Mesenchymal stem cell (in vitro differentiated cells and primary cell): ENCODE measurements at regions not wholly inside any gene's neighbourhood (a gene's known extent, or its start where the extent isn't known, plus 50 kb on each side); places are given as distances from the start of the nearest gene placed in this dataset.

Source experiments
- DNase-seq: peaks from one replicate; pipeline ENCODE4 v3.0.0-alpha.2; 2013
- H2AFZ ChIP-seq: one replicate; pipeline ENCODE4 v1.6.1; 2013; ENCODE audit warnings: low read depth, mild to moderate bottlenecking, control low read depth, inconsistent platforms, low read length, moderate library complexity
- H2AK5ac ChIP-seq: 2 replicates; pipeline ENCODE4 v1.6.1; 2013; ENCODE audit warnings: low read length, moderate library complexity, mild to moderate bottlenecking, inconsistent platforms; ENCODE audit not compliant: severe bottlenecking
- H2BK120ac ChIP-seq: one replicate; pipeline ENCODE4 v1.6.1; 2013; ENCODE audit warnings: low read depth, mild to moderate bottlenecking, inconsistent platforms, low read length, moderate library complexity
- H2BK12ac ChIP-seq, 2 experiments: one replicate each; pipeline ENCODE4 v1.6.1; 2013; ENCODE audit warnings: inconsistent platforms in 2 of 2, low read length in 2 of 2, mild to moderate bottlenecking in 2 of 2, moderate library complexity in 2 of 2, control low read depth in 1 of 2
- H2BK15ac ChIP-seq: one replicate; pipeline ENCODE4 v1.6.1; 2013; ENCODE audit warnings: mild to moderate bottlenecking, low read depth, inconsistent platforms; ENCODE audit not compliant: poor library complexity, severe bottlenecking
- H2BK5ac ChIP-seq: 2 replicates; pipeline ENCODE4 v1.6.1; 2013; ENCODE audit warnings: low read depth, mild to moderate bottlenecking, low read length, control low read depth, inconsistent platforms; ENCODE audit not compliant: poor library complexity, severe bottlenecking
- H3K14ac ChIP-seq, 2 experiments: one replicate each; pipeline ENCODE4 v1.6.1; 2013; ENCODE audit warnings: inconsistent platforms in 2 of 2, low read length in 2 of 2, control low read depth in 1 of 2, mild to moderate bottlenecking in 1 of 2, moderate library complexity in 1 of 2
- H3K18ac ChIP-seq, 2 experiments: one replicate each; pipeline ENCODE4 v1.6.1; 2013; ENCODE audit warnings: inconsistent platforms in 2 of 2, low read length in 2 of 2, control low read depth in 1 of 2, low read depth in 1 of 2, mild to moderate bottlenecking in 1 of 2
- H3K23ac ChIP-seq, 2 experiments: one replicate each; pipeline ENCODE4 v1.6.1; 2013; ENCODE audit warnings: inconsistent platforms in 2 of 2, low read length in 2 of 2, mild to moderate bottlenecking in 2 of 2, moderate library complexity in 2 of 2, control low read depth in 1 of 2
- H3K27ac ChIP-seq: 2 replicates; pipeline ENCODE4 v1.5.1; 2013; ENCODE audit warnings: mild to moderate bottlenecking, moderate library complexity, low read length, control low read depth, inconsistent platforms; ENCODE audit not compliant: poor library complexity, severe bottlenecking
- H3K27me3 ChIP-seq, 2 experiments: 2 replicates each; pipeline versions ENCODE4 v1.6.1 to v1.7.0; 2013; ENCODE audit warnings: low read length in 2 of 2, mild to moderate bottlenecking in 2 of 2, moderate library complexity in 2 of 2, control low read depth in 1 of 2, inconsistent platforms in 1 of 2; ENCODE audit not compliant: control insufficient read depth in 1 of 2, insufficient read depth in 1 of 2
- H3K36me3 ChIP-seq, 2 experiments: 2 replicates each; pipeline versions ENCODE4 v1.6.1 to v1.7.0; 2013; ENCODE audit warnings: low read length in 2 of 2, control low read depth in 1 of 2, inconsistent platforms in 1 of 2, low read depth in 1 of 2, mild to moderate bottlenecking in 1 of 2; ENCODE audit not compliant: insufficient read depth in 2 of 2, control insufficient read depth in 1 of 2
- H3K4ac ChIP-seq, 2 experiments: one replicate each; pipeline ENCODE4 v1.6.1; 2013; ENCODE audit warnings: inconsistent platforms in 2 of 2, low read length in 2 of 2, mild to moderate bottlenecking in 2 of 2, moderate library complexity in 2 of 2, control low read depth in 1 of 2, low read depth in 1 of 2
- H3K4me1 ChIP-seq: 2 replicates; pipeline ENCODE4 v1.6.1; 2013; ENCODE audit warnings: low read depth, low read length, control low read depth; ENCODE audit not compliant: control insufficient read depth, insufficient read depth
- H3K4me2 ChIP-seq: 2 replicates; pipeline ENCODE4 v1.6.1; 2013; ENCODE audit warnings: low read length, mild to moderate bottlenecking, inconsistent platforms; ENCODE audit not compliant: poor library complexity, severe bottlenecking
- H3K4me3 ChIP-seq, 2 experiments: 2 replicates each; pipeline versions ENCODE4 v1.5.1 to v1.7.0; 2013; ENCODE audit warnings: low read length in 2 of 2, mild to moderate bottlenecking in 2 of 2, control low read depth in 1 of 2, low read depth in 1 of 2; ENCODE audit not compliant: insufficient read depth in 1 of 2
- H3K79me1 ChIP-seq: replicated peaks from 2 replicates; pipeline ENCODE4 v1.6.1; 2013; ENCODE audit warnings: mild to moderate bottlenecking, control low read depth, low read length, inconsistent platforms; ENCODE audit not compliant: poor library complexity, severe bottlenecking
- H3K9ac ChIP-seq: 2 replicates; pipeline ENCODE4 v1.7.0; 2013; ENCODE audit warnings: mild to moderate bottlenecking, low read length, moderate library complexity
- H3K9me3 ChIP-seq: 2 replicates; pipeline ENCODE4 v1.7.0; 2013; ENCODE audit warnings: mild to moderate bottlenecking, low read length; ENCODE audit not compliant: control insufficient read depth
- H4K8ac ChIP-seq: one replicate; pipeline ENCODE4 v1.6.1; 2013; ENCODE audit warnings: inconsistent platforms, mild to moderate bottlenecking, low read length, moderate library complexity
- H4K91ac ChIP-seq: one replicate; pipeline ENCODE4 v1.6.1; 2013; ENCODE audit warnings: mild to moderate bottlenecking, low read length, inconsistent platforms
- whole genome bisulfite sequencing: methylation state at CpG from one replicate; pipeline ENCODE4 v1.1.7; 2013; ENCODE audit warnings: mixed read lengths; 5-methylcytosine and 5-hydroxymethylcytosine counted together

DNA sequence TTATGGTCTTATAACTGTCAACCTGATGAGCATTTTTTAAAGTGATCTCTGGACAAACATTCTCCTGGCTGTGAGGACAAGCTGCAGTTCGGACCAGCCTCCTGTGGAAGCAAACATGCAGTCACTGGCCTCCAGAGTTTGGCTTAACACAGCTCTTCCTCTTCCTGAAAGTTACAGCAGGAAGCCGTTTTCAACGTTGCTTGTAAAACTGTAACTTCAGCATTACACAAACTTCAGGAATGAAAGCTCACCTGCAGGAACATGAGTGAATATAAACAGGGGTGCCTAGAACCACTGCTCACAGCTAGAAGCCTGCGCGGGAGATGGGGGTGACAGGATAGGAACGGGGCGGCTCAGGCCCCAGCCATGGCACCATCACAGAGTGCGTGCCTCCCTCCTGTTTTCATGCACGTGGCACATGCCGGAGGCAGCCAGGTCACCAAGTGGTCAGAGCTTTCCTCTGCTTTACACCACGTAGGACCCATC, 292.9 kb upstream of the PITRM1 start:
- no peak for DNase-seq
- Histone ChIP-seq H2AFZ (peak overlapping the region; percentile 18), H3K79me1 (peaks cover under 1% of the 10 kb centered on the region), H3K27ac (peak overlapping the region; percentile 89), H3K4me1 (peaks cover 20% of the 10 kb centered on the region), H3K4ac (peak overlapping the region; percentile 90 to 98), H3K9me3 (no peaks in the 10 kb centered on the region), H2BK120ac (peak overlapping the region; percentile 87), H4K91ac (peak overlapping the region; percentile 98), H4K8ac (peak overlapping the region; percentile 90), H3K36me3 (no peaks in the 10 kb centered on the region), H3K14ac (peak overlapping the region in 1 of 2 experiments; percentile 92), H3K4me3 (no peak overlapping the region), H2AK5ac (peak overlapping the region; percentile 96), H3K9ac (no peak overlapping the region), H3K4me2 (no peak overlapping the region), H3K23ac (peak overlapping the region in 1 of 2 experiments; percentile 89), H3K27me3 (no peaks in the 10 kb centered on the region), H2BK15ac (peak overlapping the region; percentile 93), H3K18ac (peak overlapping the region; percentile 96 to 99), H2BK5ac (peak overlapping the region; percentile 90), H2BK12ac (peak overlapping the region; percentile 33 to 100)
- 80% methylated on average over 11 of the region's 11 CpGs for WGBS

DNA sequence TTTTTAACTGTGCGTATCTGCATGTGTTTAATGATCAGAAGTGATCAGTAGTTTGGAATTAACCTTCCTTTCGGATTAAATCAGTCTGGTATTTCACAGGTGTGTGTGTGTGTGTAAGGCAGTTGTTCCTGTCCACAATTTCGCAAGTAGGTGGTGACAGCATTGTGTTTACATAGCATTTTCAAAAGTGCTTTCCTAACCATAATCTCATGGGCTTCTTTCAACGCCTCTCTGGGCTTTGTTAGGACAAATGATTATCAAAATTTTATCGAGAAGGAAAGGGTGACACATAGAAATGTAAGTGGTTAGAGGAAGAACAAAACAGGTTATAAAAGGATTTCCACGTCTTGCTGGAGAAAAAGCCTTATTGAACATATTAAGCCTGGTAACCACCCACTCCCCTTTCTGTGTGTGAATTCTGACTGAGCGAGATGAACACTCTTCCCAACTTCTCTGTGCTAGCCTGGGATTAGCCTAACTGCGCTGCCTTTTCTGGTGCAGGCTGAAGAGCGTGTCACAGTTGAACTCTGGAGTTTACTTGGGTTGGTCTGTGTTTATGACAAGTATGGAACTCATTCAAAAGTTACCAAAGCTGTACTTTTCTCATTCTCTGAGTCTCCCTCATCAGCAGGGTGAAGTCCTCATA, 292.3 kb upstream of the PITRM1 start:
- H2BK5ac ChIP-seq, result peak overlapping the region; percentile 85
- no peak overlapping the region for H3K14ac ChIP-seq
- peak; percentile 41 for DNase-seq
- H3K23ac ChIP-seq, result no peak overlapping the region
- no peak overlapping the region for H3K4ac ChIP-seq
- 85% methylated on average over 9 of the region's 9 CpGs for WGBS
- peak overlapping the region; percentile 18 for H2AFZ ChIP-seq
- H3K27ac ChIP-seq, result peak overlapping the region; percentile 89
- peak overlapping the region; percentile 95 for H2AK5ac ChIP-seq
- H3K9ac ChIP-seq, result no peak overlapping the region
- H3K79me1 ChIP-seq, result no peaks in the 10 kb centered on the region
- no peak overlapping the region for H2BK15ac ChIP-seq
- H3K9me3 ChIP-seq, result no peaks in the 10 kb centered on the region
- peak overlapping the region; percentile 87 for H2BK120ac ChIP-seq
- H3K18ac ChIP-seq, result peak overlapping the region; percentile 83 to 99
- H3K36me3 ChIP-seq, result no peaks in the 10 kb centered on the region
- peaks cover 16% of the 10 kb centered on the region for H3K4me1 ChIP-seq
- H4K8ac ChIP-seq, result peak overlapping the region; percentile 93
- no peaks in the 10 kb centered on the region for H3K27me3 ChIP-seq
- H3K4me2 ChIP-seq, result no peak overlapping the region
- peak overlapping the region; percentile 33 to 37 for H2BK12ac ChIP-seq
- peak overlapping the region; percentile 84 for H4K91ac ChIP-seq
- H3K4me3 ChIP-seq, result no peak overlapping the region

DNA sequence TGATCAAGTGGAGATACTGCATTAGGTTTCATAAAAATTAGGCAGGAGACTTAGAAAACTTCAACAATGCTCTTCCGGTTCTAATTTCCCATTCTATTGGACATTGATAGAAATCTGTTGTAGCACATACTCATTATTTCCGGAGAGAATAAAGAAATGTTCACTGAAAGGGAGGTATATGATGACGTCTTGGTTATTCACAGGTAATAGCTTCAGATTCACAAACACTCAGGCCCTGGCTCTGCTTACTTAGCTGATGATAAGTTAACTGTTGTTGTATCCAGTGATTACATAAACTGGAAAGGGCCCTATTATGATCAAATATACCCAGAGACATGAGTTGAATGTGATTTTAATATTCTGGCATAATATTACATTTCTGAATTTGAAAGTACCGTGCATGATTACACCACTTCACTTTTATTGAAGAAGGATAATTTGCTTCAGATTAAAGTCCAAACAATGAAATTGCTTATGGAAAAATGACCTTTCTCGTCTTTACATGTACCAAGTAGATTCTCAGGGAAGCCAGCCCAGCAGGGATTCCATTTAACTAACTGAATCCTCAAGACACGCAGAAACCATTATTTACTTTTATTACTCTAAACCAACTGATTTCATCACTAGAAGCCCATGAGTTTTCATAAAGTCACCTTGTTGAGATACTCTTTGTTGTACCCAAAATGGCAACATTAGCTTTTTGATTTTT, 288.0 kb upstream of the PITRM1 start:
- no peaks in the 10 kb centered on the region for H3K79me1 ChIP-seq
- H3K4me2 ChIP-seq, result no peak overlapping the region
- no peaks in the 10 kb centered on the region for H3K9me3 ChIP-seq
- no peak overlapping the region for H3K18ac ChIP-seq
- no peak for DNase-seq
- no peak overlapping the region for H3K9ac ChIP-seq
- H3K27me3 ChIP-seq, result no peaks in the 10 kb centered on the region
- no peak overlapping the region for H4K91ac ChIP-seq
- H3K4ac ChIP-seq, result no peak overlapping the region
- no peak overlapping the region for H3K27ac ChIP-seq
- H3K4me3 ChIP-seq, result no peak overlapping the region
- H3K36me3 ChIP-seq, result peaks cover 0 to 6% of the 10 kb centered on the region in 2 experiments
- no peak overlapping the region for H2AFZ ChIP-seq
- WGBS, result 90% methylated on average over 6 of the region's 6 CpGs
- H3K4me1 ChIP-seq, result peaks cover 16% of the 10 kb centered on the region
- no peak overlapping the region for H3K14ac ChIP-seq
- no peak overlapping the region for H4K8ac ChIP-seq
- H3K23ac ChIP-seq, result no peak overlapping the region
- H2AK5ac ChIP-seq, result no peak overlapping the region
- no peak overlapping the region for H2BK120ac ChIP-seq
- no peak overlapping the region for H2BK12ac ChIP-seq
- H2BK5ac ChIP-seq, result no peak overlapping the region
- H2BK15ac ChIP-seq, result no peak overlapping the region
